ENCODE measurements at regions not wholly inside any gene's neighbourhood (a gene's known extent, or its start where the extent isn't known, plus 50 kb on each side); places are given as distances from the start of the nearest gene placed in this dataset.
"Not testable (repeated sequence)": the region's sequence is repeated elsewhere in the genome, so short reads cannot be mapped to it uniquely, and the experiment has no call there.

GRCh38 chr1:144826579-144826978 lies 233.9 kb downstream of the PPIAL4F start:
- POLR2A ChIA-PET; H3K9me3 ChIP-seq (ENCODE audit: control insufficient read depth in 2 of 3, low read length in 3 of 3); H3K36me3 ChIP-seq (ENCODE audit: control insufficient read depth in 2 of 3, insufficient read depth in 3 of 3, low read length in 3 of 3); H3K27ac ChIP-seq (ENCODE audit: low read depth, low read length); CTCF ChIA-PET; ATAC-seq; H3K36me3 Mint-ChIP-seq; H3K4me3 ChIP-seq (ENCODE audit: low read length); H3K4me1 ChIP-seq (ENCODE audit: control insufficient read depth in 2 of 2, insufficient read depth in 2 of 2, low read length in 2 of 2); H3K27me3 Mint-ChIP-seq; H3K4me3 Mint-ChIP-seq; H3K27me3 ChIP-seq (ENCODE audit: control insufficient read depth in 2 of 2, insufficient read depth in 2 of 2, low read length in 2 of 2); H3K4me1 Mint-ChIP-seq; H3K9me3 Mint-ChIP-seq; DNase-seq; intact Hi-C loops (cut with micrococcal nuclease): not testable (repeated sequence)
- H3K27ac Mint-ChIP-seq = peak overlapping the region in 1 of 9 donors; percentile 3

Measured in naive thymus-derived CD4-positive, alpha-beta T cell (primary cell).